H9 (cell line): ENCODE measurements at regions not wholly inside any gene's neighbourhood (a gene's known extent, or its start where the extent isn't known, plus 50 kb on each side); places are given as distances from the start of the nearest gene placed in this dataset.

Experiments
- DNase-seq: peaks from one replicate; pipeline ENCODE4 v3.0.0-alpha.2; 2017
- H2AFZ ChIP-seq: one replicate; pipeline ENCODE4 v1.6.1; 2013; ENCODE audit warnings: mild to moderate bottlenecking, low read length, control low read depth, moderate library complexity
- H2AK5ac ChIP-seq: 2 replicates; pipeline ENCODE4 v1.6.1; 2013; ENCODE audit warnings: low read length, control low read depth, mixed read lengths; ENCODE audit not compliant: insufficient read length
- H2BK120ac ChIP-seq: one replicate; pipeline ENCODE4 v1.6.1; 2013; ENCODE audit warnings: low read depth, mild to moderate bottlenecking, low read length, control low read depth, inconsistent platforms; ENCODE audit not compliant: poor library complexity, severe bottlenecking
- H2BK12ac ChIP-seq: 2 replicates; pipeline ENCODE4 v1.6.1; 2013; ENCODE audit warnings: low read length, control low read depth, mixed read lengths, low read depth; ENCODE audit not compliant: insufficient read length
- H2BK15ac ChIP-seq: 2 replicates; pipeline ENCODE4 v1.6.1; 2013; ENCODE audit warnings: low read depth, low read length, control low read depth
- H2BK20ac ChIP-seq: one replicate; pipeline ENCODE4 v1.6.1; 2013; ENCODE audit warnings: low read depth, mild to moderate bottlenecking, low read length, control low read depth, inconsistent platforms; ENCODE audit not compliant: poor library complexity, severe bottlenecking
- H2BK5ac ChIP-seq: 2 replicates; pipeline ENCODE4 v1.6.1; 2013; ENCODE audit warnings: low read length, control low read depth, mixed read lengths; ENCODE audit not compliant: insufficient read length
- H3K14ac ChIP-seq: 2 replicates; pipeline ENCODE4 v1.6.1; 2013; ENCODE audit warnings: low read length, control low read depth; ENCODE audit not compliant: insufficient read depth
- H3K18ac ChIP-seq: 2 replicates; pipeline ENCODE4 v1.6.1; 2013; ENCODE audit warnings: low read depth, mild to moderate bottlenecking, mixed read lengths, low read length, control low read depth; ENCODE audit not compliant: insufficient read length
- H3K23ac ChIP-seq: 2 replicates; pipeline ENCODE4 v1.6.1; 2013; ENCODE audit warnings: low read length, control low read depth, mixed read lengths, low read depth; ENCODE audit not compliant: insufficient read length
- H3K23me2 ChIP-seq: 2 replicates; pipeline ENCODE4 v1.6.1; 2013; ENCODE audit warnings: low read depth, mild to moderate bottlenecking, mixed read lengths, low read length, control low read depth; ENCODE audit not compliant: insufficient read length, poor library complexity, severe bottlenecking
- H3K27ac ChIP-seq: 2 replicates; pipeline ENCODE4 v1.5.1; 2013; ENCODE audit warnings: low read length, control low read depth, mixed read lengths, low read depth; ENCODE audit not compliant: insufficient read length
- H3K27me3 ChIP-seq: 2 replicates; pipeline ENCODE4 v1.6.1; 2013; ENCODE audit warnings: low read length, control low read depth, inconsistent platforms; ENCODE audit not compliant: insufficient read depth
- H3K4ac ChIP-seq: 2 replicates; pipeline ENCODE4 v1.6.1; 2013; ENCODE audit warnings: low read depth, mild to moderate bottlenecking, control low read depth, inconsistent platforms, low read length, moderate library complexity
- H3K4me1 ChIP-seq: 2 replicates; pipeline ENCODE4 v1.6.1; 2013; ENCODE audit warnings: low read length, control low read depth, inconsistent platforms; ENCODE audit not compliant: insufficient read depth
- H3K4me2 ChIP-seq: 2 replicates; pipeline ENCODE4 v1.6.1; 2013; ENCODE audit warnings: low read length, control low read depth, mixed read lengths; ENCODE audit not compliant: insufficient read length, insufficient read depth
- H3K56ac ChIP-seq: 2 replicates; pipeline ENCODE4 v1.6.1; 2013; ENCODE audit warnings: low read depth, mild to moderate bottlenecking, mixed read lengths, low read length, control low read depth; ENCODE audit not compliant: insufficient read length
- H3K79me1 ChIP-seq: 2 replicates; pipeline ENCODE4 v1.6.1; 2013; ENCODE audit warnings: low read depth, mild to moderate bottlenecking, moderate library complexity, low read length, control low read depth, inconsistent platforms; ENCODE audit not compliant: insufficient read depth, poor library complexity, severe bottlenecking
- H3K79me2 ChIP-seq: 2 replicates; pipeline ENCODE4 v1.6.1; 2013; ENCODE audit warnings: low read length, control low read depth, inconsistent platforms; ENCODE audit not compliant: insufficient read depth
- H3K9ac ChIP-seq: 2 replicates; pipeline ENCODE4 v1.6.1; 2013; ENCODE audit warnings: low read length, control low read depth, mixed read lengths; ENCODE audit not compliant: insufficient read length; ENCODE audit errors: extremely low read depth
- H3K9me3 ChIP-seq: one replicate; pipeline ENCODE4 v1.6.1; 2013; ENCODE audit warnings: low read depth, low read length, inconsistent platforms; ENCODE audit not compliant: control insufficient read depth
- H3T11ph ChIP-seq: one replicate; pipeline ENCODE4 v1.6.1; 2013; ENCODE audit warnings: mild to moderate bottlenecking, low read length, control low read depth, inconsistent platforms
- H4K20me1 ChIP-seq: one replicate; pipeline ENCODE4 v1.6.1; 2013; ENCODE audit not compliant: control insufficient read depth, insufficient read length, insufficient read depth
- H4K5ac ChIP-seq: 2 replicates; pipeline ENCODE4 v1.6.1; 2013; ENCODE audit warnings: low read depth, mild to moderate bottlenecking, mixed read lengths, low read length, control low read depth; ENCODE audit not compliant: insufficient read length
- H4K8ac ChIP-seq: replicated peaks from 2 replicates; pipeline ENCODE4 v1.6.1; 2013; ENCODE audit warnings: low read length, control low read depth, mixed read lengths, low read depth; ENCODE audit not compliant: insufficient read length
- H4K91ac ChIP-seq: 2 replicates; pipeline ENCODE4 v1.6.1; 2013; ENCODE audit warnings: low read depth, mild to moderate bottlenecking, moderate library complexity, mixed read lengths, low read length, control low read depth; ENCODE audit not compliant: insufficient read length
- H3K27ac Mint-ChIP-seq, 3 experiments: 2 replicates in 2 of 3; 3 replicates in 1 of 3; pipeline ENCODE4 v1.8.0; 2020 to 2021; ENCODE audit warnings: mixed read lengths in 3 of 3, mild to moderate bottlenecking in 1 of 3, moderate library complexity in 1 of 3
- H3K27me3 Mint-ChIP-seq: 2 replicates; pipeline ENCODE4 v1.8.0; 2021; ENCODE audit warnings: low read depth, mild to moderate bottlenecking, moderate library complexity, mixed read lengths
- H3K36me3 Mint-ChIP-seq, 3 experiments: 2 replicates in 2 of 3; 3 replicates in 1 of 3; pipeline ENCODE4 v1.8.0; 2020 to 2021; ENCODE audit warnings: low read depth in 3 of 3, mixed read lengths in 3 of 3; ENCODE audit not compliant: insufficient read depth in 1 of 3
- H3K4me1 Mint-ChIP-seq, 2 experiments: 2 replicates each; pipeline ENCODE4 v1.8.0; 2020; ENCODE audit warnings: mixed read lengths in 2 of 2
- H3K4me3 Mint-ChIP-seq, 2 experiments: 2 replicates in 1 of 2; 3 replicates in 1 of 2; pipeline ENCODE4 v1.8.0; 2020 to 2021; ENCODE audit warnings: mild to moderate bottlenecking in 2 of 2, mixed read lengths in 2 of 2, moderate library complexity in 1 of 2
- H3K9me3 Mint-ChIP-seq, 2 experiments: 2 replicates in 1 of 2; 3 replicates in 1 of 2; pipeline ENCODE4 v1.8.0; 2020; ENCODE audit warnings: mild to moderate bottlenecking in 2 of 2, mixed read lengths in 2 of 2, moderate library complexity in 1 of 2
- CTCF ChIP-seq: fragments of 200-600 bp; sonication (generic); conservative IDR thresholded peaks from 3 replicates; pipeline ENCODE4 v1.8.0; 2021; ENCODE audit warnings: antibody characterized with exemption, mild to moderate bottlenecking
- WGBS: extraction: QIAGEN DNeasy Blood & Tissue Kit; methylation state at CpG from one replicate; pipeline ENCODE4 v1.1.7; 2013; ENCODE audit warnings: missing lambda C conversion rate, low lambda C conversion rate, mixed read lengths; ENCODE audit not compliant: insufficient read length; ENCODE audit errors: extremely low coverage; 5-methylcytosine and 5-hydroxymethylcytosine counted together

- no peak overlapping the region for H2BK12ac ChIP-seq
- no peaks in the 10 kb centered on the region; the same call in 1 of the 2 replicates for H3K27me3 Mint-ChIP-seq
These were observed 69.9 kb downstream of the TMCO5A start for GRCh38 chr15:38004218-38004861.

More at GRCh38 chr15:38004218-38004861, 69.9 kb downstream of the TMCO5A start:
- Histone ChIP-seq H4K8ac (no peak overlapping the region), H3T11ph (no peak overlapping the region), H3K18ac (no peak overlapping the region), H4K20me1 (no peaks in the 10 kb centered on the region), H3K23ac (no peak overlapping the region), H2AK5ac (no peak overlapping the region), H2AFZ (no peak overlapping the region), H2BK15ac (no peak overlapping the region), H2BK5ac (no peak overlapping the region), H3K4me1 (no peaks in the 10 kb centered on the region), H3K23me2 (no peaks in the 10 kb centered on the region), H2BK120ac (no peak overlapping the region), H3K9me3 (no peaks in the 10 kb centered on the region), H4K91ac (no peak overlapping the region), H2BK20ac (no peak overlapping the region), H3K14ac (no peak overlapping the region), H3K27me3 (no peaks in the 10 kb centered on the region), H3K79me1 (no peaks in the 10 kb centered on the region), H3K9ac (no peak overlapping the region), H3K79me2 (no peaks in the 10 kb centered on the region), H4K5ac (no peak overlapping the region), H3K27ac (no peak overlapping the region), H3K56ac (no peak overlapping the region), H3K4ac (no peak overlapping the region), H3K4me2 (no peak overlapping the region)
- peaks cover 5 to 8% of the 10 kb centered on the region in 2 experiments; a peak in 3 of 5 replicates for H3K9me3 Mint-ChIP-seq
- no peak overlapping the region for H3K27ac Mint-ChIP-seq
- TF ChIP-seq CTCF: no peak
- no CpG with 5 or more reads among the region's 4 CpGs for WGBS
- peaks cover 0 to 8% (median 2%) of the 10 kb centered on the region in 3 experiments; a peak in 3 of 7 replicates for H3K36me3 Mint-ChIP-seq
- no peak overlapping the region for H3K4me3 Mint-ChIP-seq
- no peak for DNase-seq
- no peaks in the 10 kb centered on the region; a peak in 1 of 4 replicates for H3K4me1 Mint-ChIP-seq
